Loucy (cell line): ENCODE measurements at regions not wholly inside any gene's neighbourhood (a gene's known extent, or its start where the extent isn't known, plus 50 kb on each side); places are given as distances from the start of the nearest gene placed in this dataset.
A peak's percentile ranks its signal among the peaks of the same experiment; 100 is the strongest.

Source experiments
- H2AFZ ChIP-seq: fragments of 200-600 bp; sonication (generic); 2 replicates; pipeline ENCODE4 v1.6.0; 2016; ENCODE audit warnings: antibody characterized with exemption, mild to moderate bottlenecking, low read length, moderate library complexity
- H3F3A ChIP-seq: fragments of 200-600 bp; 2 replicates; pipeline ENCODE4 v1.6.0; 2016; ENCODE audit warnings: antibody characterized with exemption, low read depth, mild to moderate bottlenecking
- H3K27me3 ChIP-seq: fragments of 200-600 bp; sonication (generic); 2 replicates; pipeline ENCODE4 v1.6.1; 2014; ENCODE audit warnings: low read length, mild to moderate bottlenecking; ENCODE audit not compliant: insufficient read depth, poor library complexity, severe bottlenecking
- H3K36me3 ChIP-seq: fragments of 200-600 bp; sonication (generic); 2 replicates; pipeline ENCODE4 v1.6.1; 2016; ENCODE audit warnings: low read length; ENCODE audit not compliant: insufficient read depth
- H3K4me1 ChIP-seq: fragments of 200-600 bp; sonication (generic); 2 replicates; pipeline ENCODE4 v1.5.1; 2014; ENCODE audit warnings: low read length, mild to moderate bottlenecking; ENCODE audit not compliant: insufficient read depth, poor library complexity, severe bottlenecking
- H3K4me2 ChIP-seq: fragments of 200-600 bp; sonication (generic); 2 replicates; pipeline ENCODE4 v1.6.0; 2014; ENCODE audit warnings: antibody characterized with exemption, low read length, low read depth, mild to moderate bottlenecking; ENCODE audit not compliant: poor library complexity, severe bottlenecking
- H3K4me3 ChIP-seq: fragments of 200-600 bp; sonication (generic); 2 replicates; pipeline ENCODE4 v1.5.1; 2014; ENCODE audit warnings: low read length, mild to moderate bottlenecking, mixed read lengths; ENCODE audit not compliant: poor library complexity, severe bottlenecking
- H3K79me2 ChIP-seq: fragments of 200-600 bp; sonication (generic); 2 replicates; pipeline ENCODE4 v1.6.1; 2014; ENCODE audit warnings: low read length; ENCODE audit not compliant: insufficient read depth
- H3K9ac ChIP-seq: fragments of 200-600 bp; sonication (generic); 2 replicates; pipeline ENCODE4 v1.6.0; 2014; ENCODE audit warnings: mild to moderate bottlenecking, low read depth, low read length, moderate library complexity; ENCODE audit not compliant: poor library complexity, severe bottlenecking
- H3K9me2 ChIP-seq: fragments of 200-600 bp; sonication (generic); replicated peaks from 2 replicates; pipeline ENCODE4 v1.6.1; 2016; ENCODE audit warnings: low read depth, low read length, mixed read lengths
- H3K9me3 ChIP-seq: fragments of 200-600 bp; sonication (generic); 2 replicates; pipeline ENCODE4 v1.6.1; 2014; ENCODE audit warnings: mild to moderate bottlenecking, antibody characterized with exemption, low read length, low read depth; ENCODE audit not compliant: insufficient read depth
- H4K20me1 ChIP-seq: fragments of 200-600 bp; sonication (generic); 2 replicates; pipeline ENCODE4 v1.6.0; 2014; ENCODE audit warnings: antibody characterized with exemption, low read length, mild to moderate bottlenecking; ENCODE audit not compliant: insufficient read depth, poor library complexity, severe bottlenecking
- EZH2phosphoT487 ChIP-seq: fragments of 200-600 bp; IDR thresholded peaks from 2 replicates; pipeline ENCODE4 v1.6.1; 2018; ENCODE audit warnings: antibody characterized with exemption, mild to moderate bottlenecking, moderate library complexity, borderline replicate concordance
- TF ChIP-seq, protein P1 (sequence below): fragments of 200-600 bp; sonication (generic); conservative IDR thresholded peaks from 2 replicates; pipeline ENCODE4 v1.5.1; 2014; ENCODE audit warnings: mild to moderate bottlenecking, antibody characterized with exemption, low read length

DNA sequence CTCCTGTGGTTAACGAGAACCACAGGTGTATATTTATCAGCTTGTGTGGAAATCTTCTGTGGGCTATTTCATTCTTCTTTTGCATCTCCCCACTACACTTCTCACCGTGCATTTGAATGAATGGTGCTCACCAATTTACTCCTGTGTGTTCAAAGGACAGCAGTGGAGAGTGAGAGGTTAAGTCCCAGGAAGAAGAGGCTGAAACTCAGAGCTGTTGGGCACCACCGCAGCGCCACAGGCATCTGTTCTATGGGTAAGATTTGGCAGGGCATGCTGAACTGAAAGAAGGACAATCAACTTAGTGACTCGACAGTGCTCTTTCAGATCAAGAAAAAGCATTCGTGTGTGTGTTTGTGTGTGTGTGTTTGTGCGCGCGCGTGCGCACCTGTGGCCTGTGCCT, 297.9 kb upstream of the SIX2 start:
- no peaks in the 10 kb centered on the region for H3K79me2 ChIP-seq
- peak overlapping the region; percentile 62 for H3K4me2 ChIP-seq
- peak overlapping the region; percentile 35; the same call in 1 of the 2 replicates for H2AFZ ChIP-seq
- no peaks in the 10 kb centered on the region for H3K36me3 ChIP-seq
- H3K9me2 ChIP-seq, result no peaks in the 10 kb centered on the region
- no peaks in the 10 kb centered on the region for H4K20me1 ChIP-seq
- peak overlapping the region; percentile 26 for H3K4me3 ChIP-seq
- H3F3A ChIP-seq, result no peaks in the 10 kb centered on the region
- no peaks in the 10 kb centered on the region for H3K27me3 ChIP-seq
- H3K4me1 ChIP-seq, result peaks cover 43% of the 10 kb centered on the region
- H3K9me3 ChIP-seq, result no peaks in the 10 kb centered on the region
- no peak overlapping the region for H3K9ac ChIP-seq
- TF ChIP-seq EZH2phosphoT487, result no peak
- TF ChIP-seq, protein P1, sequence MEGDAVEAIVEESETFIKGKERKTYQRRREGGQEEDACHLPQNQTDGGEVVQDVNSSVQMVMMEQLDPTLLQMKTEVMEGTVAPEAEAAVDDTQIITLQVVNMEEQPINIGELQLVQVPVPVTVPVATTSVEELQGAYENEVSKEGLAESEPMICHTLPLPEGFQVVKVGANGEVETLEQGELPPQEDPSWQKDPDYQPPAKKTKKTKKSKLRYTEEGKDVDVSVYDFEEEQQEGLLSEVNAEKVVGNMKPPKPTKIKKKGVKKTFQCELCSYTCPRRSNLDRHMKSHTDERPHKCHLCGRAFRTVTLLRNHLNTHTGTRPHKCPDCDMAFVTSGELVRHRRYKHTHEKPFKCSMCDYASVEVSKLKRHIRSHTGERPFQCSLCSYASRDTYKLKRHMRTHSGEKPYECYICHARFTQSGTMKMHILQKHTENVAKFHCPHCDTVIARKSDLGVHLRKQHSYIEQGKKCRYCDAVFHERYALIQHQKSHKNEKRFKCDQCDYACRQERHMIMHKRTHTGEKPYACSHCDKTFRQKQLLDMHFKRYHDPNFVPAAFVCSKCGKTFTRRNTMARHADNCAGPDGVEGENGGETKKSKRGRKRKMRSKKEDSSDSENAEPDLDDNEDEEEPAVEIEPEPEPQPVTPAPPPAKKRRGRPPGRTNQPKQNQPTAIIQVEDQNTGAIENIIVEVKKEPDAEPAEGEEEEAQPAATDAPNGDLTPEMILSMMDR, result no peak

GRCh38 chr2:45305599-45305998, 296.3 kb upstream of the SIX2 start:
- Histone ChIP-seq H3K9ac (no peak overlapping the region), H3K4me3 (no peak overlapping the region), H3F3A (0 out of 2 replicates have a peak, but pooled peaks cover 4% of the 10 kb centered on the region), H3K9me2 (no peaks in the 10 kb centered on the region), H3K9me3 (no peaks in the 10 kb centered on the region), H2AFZ (no peak overlapping the region), H3K4me2 (no peak overlapping the region), H4K20me1 (no peaks in the 10 kb centered on the region), H3K36me3 (no peaks in the 10 kb centered on the region), H3K27me3 (no peaks in the 10 kb centered on the region), H3K4me1 (peaks cover 58% of the 10 kb centered on the region), H3K79me2 (no peaks in the 10 kb centered on the region)
- TF ChIP-seq, protein P1, result no peak
- TF ChIP-seq EZH2phosphoT487, result no peak

DNA sequence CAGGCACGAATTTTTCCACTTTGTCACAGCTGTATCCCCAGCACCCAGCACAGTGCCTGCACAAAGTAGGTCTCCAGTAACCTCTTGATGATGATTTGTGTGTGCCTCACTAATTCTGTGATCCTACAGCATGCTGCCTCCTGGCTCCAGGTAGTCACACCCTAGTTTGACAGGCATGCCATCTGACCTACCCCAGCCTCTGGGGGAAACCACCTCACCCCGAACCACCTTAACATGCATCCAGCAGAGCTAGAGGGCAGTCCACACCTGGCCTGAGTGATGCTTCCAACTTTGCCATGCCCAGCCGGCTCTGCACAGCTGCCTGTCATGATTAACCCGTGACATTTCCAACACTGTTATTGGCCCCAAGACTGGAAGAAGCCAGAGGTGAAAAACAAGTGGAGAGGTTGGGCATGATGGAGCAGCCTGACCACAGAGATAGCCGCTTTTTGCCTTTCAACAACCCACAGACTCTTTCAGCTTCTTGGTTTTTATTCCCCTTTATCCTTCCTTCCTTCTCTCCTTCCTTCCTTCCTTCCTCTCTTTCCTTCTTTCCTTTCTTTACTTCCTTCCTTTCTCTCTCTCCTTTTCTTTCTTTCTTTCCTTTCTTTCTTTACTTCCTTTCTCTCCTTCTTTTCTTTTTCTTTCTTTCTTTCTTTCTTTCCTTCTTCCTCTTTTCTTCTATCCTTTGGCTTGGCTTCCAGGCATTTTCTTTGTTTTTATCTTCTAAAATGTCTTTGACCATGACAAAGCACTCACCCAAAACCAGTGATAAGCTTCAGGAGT, 294.4 kb upstream of the SIX2 start:
- H3K9me3 ChIP-seq, result no peaks in the 10 kb centered on the region
- no peak overlapping the region for H3K9ac ChIP-seq
- no peaks in the 10 kb centered on the region for H3K79me2 ChIP-seq
- no peaks in the 10 kb centered on the region for H3K9me2 ChIP-seq
- H3K4me1 ChIP-seq, result peaks cover 64% of the 10 kb centered on the region
- H3K27me3 ChIP-seq, result no peaks in the 10 kb centered on the region
- H3K36me3 ChIP-seq, result no peaks in the 10 kb centered on the region
- no peaks in the 10 kb centered on the region for H4K20me1 ChIP-seq
- TF ChIP-seq, protein P1, result no peak
- no peak for TF ChIP-seq EZH2phosphoT487
- H3K4me2 ChIP-seq, result no peak overlapping the region
- 0 out of 2 replicates have a peak, but pooled peaks cover 4% of the 10 kb centered on the region for H3F3A ChIP-seq
- no peak overlapping the region for H2AFZ ChIP-seq
- no peak overlapping the region for H3K4me3 ChIP-seq
